ENCODE measurements at regions not wholly inside any gene's neighbourhood (a gene's known extent, or its start where the extent isn't known, plus 50 kb on each side); places are given as distances from the start of the nearest gene placed in this dataset.

GRCh38 chr3:134427400-134428111, 53.3 kb upstream of the AMOTL2 start:
- Histone ChIP-seq H3K27me3 (no peaks in the 10 kb centered on the region), H2AFZ (no peak overlapping the region)

DNA sequence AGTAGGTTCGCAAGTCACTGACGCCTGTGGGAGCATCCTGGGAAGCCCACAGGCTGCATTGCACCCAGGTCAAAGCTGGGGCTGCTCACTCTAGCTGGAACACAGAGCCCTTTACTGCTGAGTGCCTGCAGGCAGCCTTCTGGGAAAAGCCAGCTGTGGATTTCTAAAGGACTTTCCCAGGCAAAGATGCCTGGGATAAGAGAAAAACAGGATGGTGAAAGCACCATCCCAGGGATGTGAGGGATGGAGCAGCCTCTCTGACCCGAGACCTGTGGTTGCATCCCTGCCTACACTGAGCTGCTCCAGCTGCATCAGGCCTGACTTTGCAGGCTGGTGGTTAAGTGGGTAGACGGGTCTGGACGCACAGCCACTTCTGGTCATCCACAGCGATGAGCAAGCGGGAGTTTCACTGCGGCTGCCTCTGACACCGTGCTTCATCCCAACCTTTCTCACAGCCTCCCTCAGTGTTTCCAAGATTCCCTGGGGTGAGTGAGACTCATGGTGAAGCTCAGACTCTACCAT, 52.5 kb upstream of the AMOTL2 start:
- no peaks in the 10 kb centered on the region for H3K27me3 ChIP-seq
- TF ChIP-seq EZH2 (IDR thresholded peaks at IDR 0.05; ENCODE audit: borderline replicate concordance) (no peak), EZH2phosphoT487 (IDR thresholded peaks at IDR 0.05; ENCODE audit: low read depth, severe bottlenecking, unreplicated experiment) (no peak)
- TF ChIP-seq, protein P1, sequence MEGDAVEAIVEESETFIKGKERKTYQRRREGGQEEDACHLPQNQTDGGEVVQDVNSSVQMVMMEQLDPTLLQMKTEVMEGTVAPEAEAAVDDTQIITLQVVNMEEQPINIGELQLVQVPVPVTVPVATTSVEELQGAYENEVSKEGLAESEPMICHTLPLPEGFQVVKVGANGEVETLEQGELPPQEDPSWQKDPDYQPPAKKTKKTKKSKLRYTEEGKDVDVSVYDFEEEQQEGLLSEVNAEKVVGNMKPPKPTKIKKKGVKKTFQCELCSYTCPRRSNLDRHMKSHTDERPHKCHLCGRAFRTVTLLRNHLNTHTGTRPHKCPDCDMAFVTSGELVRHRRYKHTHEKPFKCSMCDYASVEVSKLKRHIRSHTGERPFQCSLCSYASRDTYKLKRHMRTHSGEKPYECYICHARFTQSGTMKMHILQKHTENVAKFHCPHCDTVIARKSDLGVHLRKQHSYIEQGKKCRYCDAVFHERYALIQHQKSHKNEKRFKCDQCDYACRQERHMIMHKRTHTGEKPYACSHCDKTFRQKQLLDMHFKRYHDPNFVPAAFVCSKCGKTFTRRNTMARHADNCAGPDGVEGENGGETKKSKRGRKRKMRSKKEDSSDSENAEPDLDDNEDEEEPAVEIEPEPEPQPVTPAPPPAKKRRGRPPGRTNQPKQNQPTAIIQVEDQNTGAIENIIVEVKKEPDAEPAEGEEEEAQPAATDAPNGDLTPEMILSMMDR (IDR thresholded peaks at IDR 0.05; ENCODE audit: poor library complexity) = no peak
- no peaks in the 10 kb centered on the region for H3K4me1 ChIP-seq (ENCODE audit: insufficient read depth)
- H3K36me3 ChIP-seq (replicated peaks; ENCODE audit: insufficient read depth, low read depth) = no peaks in the 10 kb centered on the region
- no peaks in the 10 kb centered on the region for H4K20me1 ChIP-seq (ENCODE audit: insufficient read depth, poor library complexity, severe bottlenecking)
- no peaks in the 10 kb centered on the region for H3K9me2 ChIP-seq (replicated peaks; ENCODE audit: insufficient read depth)
- peak overlapping the region; percentile 34 for H3K27ac ChIP-seq
- H2AFZ ChIP-seq = no peak overlapping the region
- DNase-seq (ENCODE audit: low spot score) = no peak
- H3K4me3 ChIP-seq = no peak overlapping the region
- no peaks in the 10 kb centered on the region for H3K79me2 ChIP-seq
- H3K9me3 ChIP-seq (ENCODE audit: low read depth) = no peaks in the 10 kb centered on the region
- WGBS (ENCODE audit: low lambda C conversion rate, missing lambda C conversion rate) = 94% methylated on average over 9 of the region's 9 CpGs
- H3K4me2 ChIP-seq = no peak overlapping the region

More at GRCh38 chr3:134427400-134428111, 53.3 kb upstream of the AMOTL2 start:
- H3K36me3 ChIP-seq (replicated peaks; ENCODE audit: insufficient read depth, low read depth) = no peaks in the 10 kb centered on the region
- WGBS (ENCODE audit: low lambda C conversion rate, missing lambda C conversion rate) = 61% methylated on average over 15 of the region's 15 CpGs
- TF ChIP-seq EZH2 (IDR thresholded peaks at IDR 0.05; ENCODE audit: borderline replicate concordance) = no peak
- no peak overlapping the region for H3K4me3 ChIP-seq
- no peaks in the 10 kb centered on the region for H3K4me1 ChIP-seq (ENCODE audit: insufficient read depth)
- no peaks in the 10 kb centered on the region for H3K9me2 ChIP-seq (replicated peaks; ENCODE audit: insufficient read depth)
- DNase-seq (ENCODE audit: low spot score) = peak; percentile 67
- no peaks in the 10 kb centered on the region for H3K9me3 ChIP-seq (ENCODE audit: low read depth)
- peak overlapping the region; percentile 34 for H3K27ac ChIP-seq
- H4K20me1 ChIP-seq (ENCODE audit: insufficient read depth, poor library complexity, severe bottlenecking) = no peaks in the 10 kb centered on the region
- no peak overlapping the region for H3K4me2 ChIP-seq
- no peaks in the 10 kb centered on the region for H3K79me2 ChIP-seq

GRCh38 chr3:134425943-134426342, 51.7 kb upstream of the AMOTL2 start:
- no peaks in the 10 kb centered on the region for H4K20me1 ChIP-seq (ENCODE audit: insufficient read depth, poor library complexity, severe bottlenecking)

More at GRCh38 chr3:134425943-134426342, 51.7 kb upstream of the AMOTL2 start:
- DNase-seq (ENCODE audit: low spot score) = no peak
- Histone ChIP-seq H3K4me3 (no peak overlapping the region), H3K79me2 (no peaks in the 10 kb centered on the region), H3K4me2 (no peak overlapping the region), H3K36me3 (replicated peaks; ENCODE audit: insufficient read depth, low read depth) (no peaks in the 10 kb centered on the region), H3K9me3 (ENCODE audit: low read depth) (no peaks in the 10 kb centered on the region), H3K27me3 (no peaks in the 10 kb centered on the region), H3K4me1 (ENCODE audit: insufficient read depth) (no peaks in the 10 kb centered on the region), H3K27ac (no peak overlapping the region), H3K9me2 (replicated peaks; ENCODE audit: insufficient read depth) (no peaks in the 10 kb centered on the region), H2AFZ (no peak overlapping the region)
- no peak for TF ChIP-seq EZH2phosphoT487 (IDR thresholded peaks at IDR 0.05; ENCODE audit: low read depth, severe bottlenecking, unreplicated experiment)
- TF ChIP-seq, protein P1 (IDR thresholded peaks at IDR 0.05; ENCODE audit: poor library complexity) = no peak
- no peak for TF ChIP-seq EZH2 (IDR thresholded peaks at IDR 0.05; ENCODE audit: borderline replicate concordance)
- WGBS (ENCODE audit: low lambda C conversion rate, missing lambda C conversion rate) = 89% methylated on average over 5 of the region's 5 CpGs
